Hepatocyte (in vitro differentiated cells): ENCODE measurements at regions not wholly inside any gene's neighbourhood (a gene's known extent, or its start where the extent isn't known, plus 50 kb on each side); places are given as distances from the start of the nearest gene placed in this dataset.
"Not testable (repeated sequence)": the region's sequence is repeated elsewhere in the genome, so short reads cannot be mapped to it uniquely, and the experiment has no call there.

Experiments
- DNase-seq: peaks from one replicate; pipeline ENCODE4 v3.0.0-alpha.2; 2016; ENCODE audit warnings: low spot score
- H2AFZ ChIP-seq: fragments of 200-600 bp; sonication (generic); 2 replicates; pipeline ENCODE4 v1.6.0; 2016; ENCODE audit warnings: antibody characterized with exemption, mild to moderate bottlenecking
- H3K27ac ChIP-seq: fragments of 200-600 bp; sonication (generic); 2 replicates; pipeline ENCODE4 v1.5.1; 2016; ENCODE audit warnings: mild to moderate bottlenecking
- H3K27me3 ChIP-seq: fragments of 200-600 bp; sonication (generic); 2 replicates; pipeline ENCODE4 v1.6.1; 2016
- H3K36me3 ChIP-seq: fragments of 200-600 bp; sonication (generic); replicated peaks from 2 replicates; pipeline ENCODE4 v1.5.1; 2016; ENCODE audit warnings: low read depth; ENCODE audit not compliant: insufficient read depth
- H3K4me1 ChIP-seq: fragments of 200-600 bp; sonication (generic); 2 replicates; pipeline ENCODE4 v1.5.1; 2016; ENCODE audit warnings: mild to moderate bottlenecking, moderate library complexity; ENCODE audit not compliant: insufficient read depth
- H3K4me2 ChIP-seq: fragments of 200-600 bp; sonication (generic); 2 replicates; pipeline ENCODE4 v1.6.0; 2016
- H3K4me3 ChIP-seq: fragments of 200-600 bp; sonication (generic); 2 replicates; pipeline ENCODE4 v1.5.1; 2016; ENCODE audit warnings: mild to moderate bottlenecking
- H3K79me2 ChIP-seq: fragments of 200-600 bp; sonication (generic); 2 replicates; pipeline ENCODE4 v1.6.0; 2017; ENCODE audit warnings: mild to moderate bottlenecking
- H3K9me2 ChIP-seq: fragments of 200-600 bp; sonication (generic); replicated peaks from 2 replicates; pipeline ENCODE4 v1.6.0; 2017; ENCODE audit warnings: mild to moderate bottlenecking; ENCODE audit not compliant: insufficient read depth
- H3K9me3 ChIP-seq: fragments of 200-600 bp; sonication (generic); 2 replicates; pipeline ENCODE4 v1.5.1; 2016; ENCODE audit warnings: low read depth, mild to moderate bottlenecking
- H4K20me1 ChIP-seq: fragments of 200-600 bp; sonication (generic); 2 replicates; pipeline ENCODE4 v1.6.0; 2016; ENCODE audit warnings: mild to moderate bottlenecking; ENCODE audit not compliant: insufficient read depth, poor library complexity, severe bottlenecking
- EZH2 ChIP-seq: fragments of 200-600 bp; sonication (generic); IDR thresholded peaks from 2 replicates; pipeline ENCODE4 v1.6.1; 2016; ENCODE audit warnings: antibody characterized with exemption, mild to moderate bottlenecking, borderline replicate concordance
- EZH2phosphoT487 ChIP-seq: fragments of 200-600 bp; sonication (generic); IDR thresholded peaks from one replicate; pipeline ENCODE4 v1.6.1; 2018; ENCODE audit warnings: antibody characterized with exemption, mild to moderate bottlenecking, low read depth, moderate library complexity; ENCODE audit not compliant: unreplicated experiment, severe bottlenecking
- WGBS: methylation state at CpG from one replicate; pipeline ENCODE4 v1.1.6; 2016; ENCODE audit warnings: low lambda C conversion rate; ENCODE audit errors: missing lambda C conversion rate; 5-methylcytosine and 5-hydroxymethylcytosine counted together
- TF ChIP-seq, protein P1 (sequence below): fragments of 200-600 bp; sonication (generic); IDR thresholded peaks from 2 replicates; pipeline ENCODE4 v1.5.1; 2016; ENCODE audit warnings: antibody characterized with exemption, mild to moderate bottlenecking; ENCODE audit not compliant: poor library complexity

DNA sequence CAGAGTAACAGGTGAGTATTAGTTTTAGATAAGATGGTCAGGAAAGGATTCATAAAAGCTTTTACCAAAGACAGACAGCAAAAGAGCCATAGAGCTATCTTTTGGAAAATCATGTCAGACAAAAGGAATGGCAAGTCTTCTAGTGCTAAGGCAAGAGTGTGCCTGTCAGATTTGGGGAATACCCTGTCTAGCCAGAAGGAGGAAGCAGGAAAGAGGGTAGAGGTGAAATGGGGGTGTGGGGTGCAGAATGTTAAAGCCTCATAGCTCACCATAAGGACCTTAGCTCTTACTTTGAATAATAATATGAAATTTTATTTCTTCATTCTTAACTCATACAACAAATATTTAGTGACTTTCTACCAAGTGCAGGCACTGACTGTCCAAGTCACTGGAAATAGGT, 512.1 kb upstream of the ROBO2 start:
- Histone ChIP-seq H3K27me3 (no peaks in the 10 kb centered on the region), H3K4me2 (no peak overlapping the region), H3K9me2 (no peaks in the 10 kb centered on the region), H3K4me1 (no peaks in the 10 kb centered on the region), H3K9me3 (no peaks in the 10 kb centered on the region), H3K4me3 (no peak overlapping the region), H3K36me3 (no peaks in the 10 kb centered on the region), H3K27ac (no peak overlapping the region), H3K79me2 (no peaks in the 10 kb centered on the region), H4K20me1 (no peaks in the 10 kb centered on the region), H2AFZ (no peak overlapping the region)
- TF ChIP-seq EZH2 = no peak
- TF ChIP-seq, protein P1, sequence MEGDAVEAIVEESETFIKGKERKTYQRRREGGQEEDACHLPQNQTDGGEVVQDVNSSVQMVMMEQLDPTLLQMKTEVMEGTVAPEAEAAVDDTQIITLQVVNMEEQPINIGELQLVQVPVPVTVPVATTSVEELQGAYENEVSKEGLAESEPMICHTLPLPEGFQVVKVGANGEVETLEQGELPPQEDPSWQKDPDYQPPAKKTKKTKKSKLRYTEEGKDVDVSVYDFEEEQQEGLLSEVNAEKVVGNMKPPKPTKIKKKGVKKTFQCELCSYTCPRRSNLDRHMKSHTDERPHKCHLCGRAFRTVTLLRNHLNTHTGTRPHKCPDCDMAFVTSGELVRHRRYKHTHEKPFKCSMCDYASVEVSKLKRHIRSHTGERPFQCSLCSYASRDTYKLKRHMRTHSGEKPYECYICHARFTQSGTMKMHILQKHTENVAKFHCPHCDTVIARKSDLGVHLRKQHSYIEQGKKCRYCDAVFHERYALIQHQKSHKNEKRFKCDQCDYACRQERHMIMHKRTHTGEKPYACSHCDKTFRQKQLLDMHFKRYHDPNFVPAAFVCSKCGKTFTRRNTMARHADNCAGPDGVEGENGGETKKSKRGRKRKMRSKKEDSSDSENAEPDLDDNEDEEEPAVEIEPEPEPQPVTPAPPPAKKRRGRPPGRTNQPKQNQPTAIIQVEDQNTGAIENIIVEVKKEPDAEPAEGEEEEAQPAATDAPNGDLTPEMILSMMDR = no peak
- TF ChIP-seq EZH2phosphoT487 = no peak
- no peak for DNase-seq

DNA sequence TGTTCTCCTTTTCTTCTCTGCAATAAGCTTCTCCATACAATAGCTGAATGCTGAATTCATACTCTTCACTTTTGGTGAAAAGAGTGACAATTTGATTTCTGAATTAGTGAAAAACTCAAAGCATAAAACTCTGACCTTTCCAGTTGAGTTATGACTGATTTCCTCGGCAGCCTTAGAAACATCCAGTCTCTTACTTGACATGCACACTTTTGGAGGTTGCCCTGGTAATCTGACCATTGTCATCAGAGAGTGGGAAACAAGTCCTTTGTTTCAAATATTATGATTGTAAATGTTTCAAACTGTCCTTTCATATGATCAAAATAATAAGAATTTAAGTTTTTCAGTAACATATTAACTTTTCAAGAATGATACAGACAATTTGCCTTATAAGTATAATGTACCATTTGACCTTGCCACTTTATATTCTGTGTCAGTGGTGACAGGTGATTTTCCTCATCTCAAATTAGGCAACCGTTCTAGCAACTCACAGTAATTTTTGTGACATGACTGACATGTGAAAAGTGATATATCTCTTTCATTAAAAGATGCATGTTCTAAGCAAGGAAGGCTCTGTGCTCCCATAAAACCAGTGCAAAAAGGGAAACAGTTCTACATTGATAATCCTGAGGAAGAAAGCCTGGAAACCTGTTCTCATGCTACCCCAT, 507.6 kb upstream of the ROBO2 start:
- Histone ChIP-seq H2AFZ (no peak overlapping the region), H3K27ac (no peak overlapping the region), H3K9me3 (no peaks in the 10 kb centered on the region), H3K79me2 (no peaks in the 10 kb centered on the region), H3K4me1 (no peaks in the 10 kb centered on the region), H4K20me1 (no peaks in the 10 kb centered on the region), H3K9me2 (no peaks in the 10 kb centered on the region), H3K36me3 (no peaks in the 10 kb centered on the region), H3K27me3 (no peaks in the 10 kb centered on the region), H3K4me2 (no peak overlapping the region), H3K4me3 (no peak overlapping the region)
- DNase-seq = no peak
- 81% methylated on average over 2 of the region's 2 CpGs for WGBS
- no peak for TF ChIP-seq EZH2
- TF ChIP-seq, protein P1 = no peak
- no peak for TF ChIP-seq EZH2phosphoT487

DNA sequence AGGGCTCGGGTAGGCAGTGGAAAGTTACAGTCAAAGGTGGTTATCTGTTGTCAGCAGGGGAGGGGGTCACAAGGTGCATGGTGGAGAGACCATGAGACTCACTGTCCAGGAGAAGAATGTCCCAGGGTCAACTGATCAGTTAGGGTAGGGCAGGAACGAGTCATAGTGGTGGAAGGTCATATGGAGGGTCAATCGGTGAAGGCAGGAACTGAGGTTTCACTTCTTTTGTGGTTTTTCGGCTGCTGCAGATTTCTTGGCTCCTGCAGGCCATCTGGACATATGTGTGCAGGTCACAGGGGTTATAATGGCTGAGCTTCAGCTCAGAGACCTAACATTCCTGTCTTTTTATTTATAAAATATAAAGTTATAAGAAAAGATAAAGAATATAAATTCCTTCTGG, 506.2 kb upstream of the ROBO2 start:
- not testable (repeated sequence) for H4K20me1 ChIP-seq, H3K9me3 ChIP-seq, H3K4me3 ChIP-seq, H3K4me1 ChIP-seq, H3K36me3 ChIP-seq, H2AFZ ChIP-seq, DNase-seq, H3K79me2 ChIP-seq, H3K9me2 ChIP-seq, H3K27me3 ChIP-seq, H3K4me2 ChIP-seq, H3K27ac ChIP-seq
- 68% methylated on average over 4 of the region's 4 CpGs for WGBS

DNA sequence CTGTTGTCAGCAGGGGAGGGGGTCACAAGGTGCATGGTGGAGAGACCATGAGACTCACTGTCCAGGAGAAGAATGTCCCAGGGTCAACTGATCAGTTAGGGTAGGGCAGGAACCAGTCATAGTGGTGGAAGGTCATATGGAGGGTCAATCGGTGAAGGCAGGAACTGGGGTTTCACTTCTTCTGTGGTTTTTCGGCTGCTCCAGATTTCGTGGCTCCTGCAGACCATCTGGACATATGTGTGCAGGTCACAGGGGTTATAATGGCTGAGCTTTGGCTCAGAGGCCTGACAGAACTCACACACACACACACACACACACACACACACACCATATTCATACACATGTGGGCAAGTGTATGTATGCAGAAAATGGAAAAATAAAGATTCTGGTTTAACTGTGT, 502.0 kb upstream of the ROBO2 start:
- H3K79me2 ChIP-seq, H3K4me2 ChIP-seq, H3K36me3 ChIP-seq, DNase-seq, H2AFZ ChIP-seq, H3K4me1 ChIP-seq, H4K20me1 ChIP-seq, H3K4me3 ChIP-seq, H3K9me2 ChIP-seq, H3K27me3 ChIP-seq, H3K27ac ChIP-seq, H3K9me3 ChIP-seq: not testable (repeated sequence)
- 87% methylated on average over 3 of the region's 3 CpGs for WGBS

DNA sequence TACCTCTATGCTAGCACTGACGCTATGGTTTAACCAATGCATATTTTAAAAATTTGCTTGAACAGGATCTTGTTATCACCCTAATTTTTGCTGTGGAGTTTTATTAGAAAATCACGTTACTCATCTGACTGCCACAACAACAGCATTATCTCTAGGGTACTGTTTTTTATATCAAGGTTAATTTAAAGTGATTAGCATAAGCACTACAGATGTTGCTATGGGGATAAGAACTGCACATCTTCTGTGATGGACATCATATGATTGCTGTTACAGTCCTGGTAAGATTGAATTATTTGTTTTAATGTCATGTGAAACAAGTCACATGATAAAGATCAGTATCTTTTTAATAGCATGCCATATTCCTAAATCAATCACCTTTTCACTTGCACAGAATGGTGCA, 492.2 kb upstream of the ROBO2 start:
- Histone ChIP-seq H3K4me2 (no peak overlapping the region), H2AFZ (no peak overlapping the region), H3K27me3 (no peaks in the 10 kb centered on the region), H3K27ac (no peak overlapping the region), H3K36me3 (no peaks in the 10 kb centered on the region), H3K79me2 (no peaks in the 10 kb centered on the region), H3K9me3 (no peaks in the 10 kb centered on the region), H3K9me2 (no peaks in the 10 kb centered on the region), H3K4me1 (no peaks in the 10 kb centered on the region), H4K20me1 (no peaks in the 10 kb centered on the region), H3K4me3 (no peak overlapping the region)
- TF ChIP-seq EZH2 (no peak), EZH2phosphoT487 (no peak)
- TF ChIP-seq, protein P1 = no peak
- WGBS = 79% methylated on average over 2 of the region's 2 CpGs
- no peak for DNase-seq
